ENCODE measurements at regions not wholly inside any gene's neighbourhood (a gene's known extent, or its start where the extent isn't known, plus 50 kb on each side); places are given as distances from the start of the nearest gene placed in this dataset.
"Not testable (repeated sequence)": the region's sequence is repeated elsewhere in the genome, so short reads cannot be mapped to it uniquely, and the experiment has no call there.

DNA sequence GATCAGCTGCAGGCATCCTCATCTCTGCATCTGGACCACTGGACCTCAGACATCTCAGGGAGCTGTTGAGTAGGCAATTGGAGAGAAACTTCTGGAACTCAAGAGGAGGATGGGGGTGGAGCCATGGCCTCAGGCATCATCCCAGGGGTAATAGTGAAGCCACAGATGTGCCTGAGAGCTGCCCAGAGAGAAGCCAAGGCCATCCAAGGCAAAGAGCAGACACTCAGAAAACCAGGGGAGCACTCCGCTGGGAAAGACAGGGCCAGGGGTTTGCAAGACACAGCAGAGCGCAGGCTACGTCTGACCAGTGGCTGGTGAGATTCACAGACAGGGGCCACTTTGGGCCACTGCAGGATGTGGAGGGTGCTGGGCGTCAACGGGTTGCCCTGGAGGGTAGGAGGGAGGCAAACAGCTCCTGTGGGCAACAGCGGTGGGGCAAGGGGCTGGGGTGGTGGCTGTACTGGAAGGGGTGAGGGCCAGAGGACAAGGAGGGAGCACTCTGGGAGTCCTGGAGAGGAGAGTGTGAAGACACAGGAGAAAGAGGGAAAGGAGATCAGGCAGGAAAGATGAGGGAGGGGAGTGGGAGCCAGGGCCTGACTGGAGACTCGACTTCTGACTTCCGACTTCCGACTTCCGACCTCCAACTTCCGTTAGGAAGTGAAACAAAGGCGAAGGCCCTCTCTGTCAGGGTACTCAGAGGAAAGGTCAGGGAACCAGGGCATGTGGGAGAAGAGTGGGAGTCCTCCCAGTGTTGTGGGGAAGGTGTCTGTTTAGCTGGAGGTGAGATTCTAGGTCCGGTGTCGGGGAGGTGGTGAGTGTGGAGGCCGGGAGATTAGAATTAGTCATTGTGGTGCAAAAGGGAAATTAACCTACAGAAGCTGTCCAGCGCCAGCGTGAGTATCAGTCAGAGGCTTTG is 69.7 kb upstream of the ANTXRL start:
- no peak overlapping the region for H3K4me3 ChIP-seq (ENCODE audit: low read length)
- TF ChIP-seq, protein P1, sequence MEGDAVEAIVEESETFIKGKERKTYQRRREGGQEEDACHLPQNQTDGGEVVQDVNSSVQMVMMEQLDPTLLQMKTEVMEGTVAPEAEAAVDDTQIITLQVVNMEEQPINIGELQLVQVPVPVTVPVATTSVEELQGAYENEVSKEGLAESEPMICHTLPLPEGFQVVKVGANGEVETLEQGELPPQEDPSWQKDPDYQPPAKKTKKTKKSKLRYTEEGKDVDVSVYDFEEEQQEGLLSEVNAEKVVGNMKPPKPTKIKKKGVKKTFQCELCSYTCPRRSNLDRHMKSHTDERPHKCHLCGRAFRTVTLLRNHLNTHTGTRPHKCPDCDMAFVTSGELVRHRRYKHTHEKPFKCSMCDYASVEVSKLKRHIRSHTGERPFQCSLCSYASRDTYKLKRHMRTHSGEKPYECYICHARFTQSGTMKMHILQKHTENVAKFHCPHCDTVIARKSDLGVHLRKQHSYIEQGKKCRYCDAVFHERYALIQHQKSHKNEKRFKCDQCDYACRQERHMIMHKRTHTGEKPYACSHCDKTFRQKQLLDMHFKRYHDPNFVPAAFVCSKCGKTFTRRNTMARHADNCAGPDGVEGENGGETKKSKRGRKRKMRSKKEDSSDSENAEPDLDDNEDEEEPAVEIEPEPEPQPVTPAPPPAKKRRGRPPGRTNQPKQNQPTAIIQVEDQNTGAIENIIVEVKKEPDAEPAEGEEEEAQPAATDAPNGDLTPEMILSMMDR (IDR thresholded peaks at IDR 0.05; ENCODE audit: insufficient read depth, low read depth, low read length, missing control alignments): no peak
- DNase-seq (ENCODE audit: low read depth): peak; percentile 33

DNA sequence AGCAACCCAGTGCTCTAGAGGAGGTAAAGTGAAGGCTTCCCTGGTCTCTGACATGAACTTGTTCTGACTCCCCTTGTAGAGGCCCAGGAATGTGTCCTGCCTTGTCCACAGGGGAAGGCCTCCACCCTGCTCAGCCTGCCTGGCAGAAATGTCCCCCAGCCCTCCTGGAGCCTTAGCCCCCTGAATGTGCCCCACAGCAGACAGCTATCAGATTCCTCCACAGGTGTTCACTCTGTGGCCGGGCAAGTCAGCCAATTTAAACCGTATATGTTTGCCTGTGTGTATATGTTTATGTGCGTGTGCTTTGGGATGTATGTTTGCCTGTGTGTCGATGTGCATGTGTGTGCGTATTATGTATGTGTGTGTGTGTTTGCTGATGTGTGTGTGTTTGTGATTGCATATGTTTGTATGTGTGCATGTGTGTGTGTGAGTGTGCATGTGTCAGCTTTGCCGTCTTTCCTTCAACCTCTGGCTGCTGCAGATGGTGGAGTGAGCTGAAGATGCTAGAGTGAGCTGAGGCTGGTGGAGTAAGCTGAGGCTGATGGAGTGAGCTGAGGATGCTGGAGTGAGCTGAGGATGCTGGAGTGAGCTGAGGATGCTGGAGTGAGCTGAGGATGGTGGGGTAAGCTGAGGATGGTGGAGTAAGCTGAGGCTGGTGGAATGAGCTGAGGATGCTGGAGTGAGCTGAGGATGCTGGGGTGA is 68.9 kb upstream of the ANTXRL start:
- DNase-seq (ENCODE audit: low read depth): no peak
- TF ChIP-seq, protein P1 (IDR thresholded peaks at IDR 0.05; ENCODE audit: insufficient read depth, low read depth, low read length, missing control alignments): no peak
- H3K4me3 ChIP-seq (ENCODE audit: low read length): no peak overlapping the region

DNA sequence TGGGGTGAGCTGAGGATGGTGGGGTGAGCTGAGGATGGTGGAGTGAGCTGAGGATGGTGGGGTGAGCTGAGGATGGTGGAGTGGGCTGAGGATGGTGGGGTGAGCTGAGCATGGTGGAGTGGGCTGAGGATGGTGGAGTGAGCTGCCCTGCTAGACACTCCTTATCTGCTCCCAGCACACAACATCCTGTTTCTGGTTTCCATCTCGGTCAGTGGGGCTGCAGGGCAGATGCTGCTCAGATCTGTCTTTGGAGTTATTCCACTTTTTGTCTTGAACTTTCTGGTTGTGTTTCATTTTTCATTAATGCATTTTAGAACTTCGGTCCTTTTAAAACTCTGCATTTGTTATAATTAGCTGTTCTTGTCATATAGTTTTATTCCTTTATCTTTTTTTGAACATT is 67.9 kb upstream of the ANTXRL start:
- no peak for DNase-seq (ENCODE audit: low read depth)
- H3K4me3 ChIP-seq (ENCODE audit: low read length): no peak overlapping the region
- TF ChIP-seq, protein P1 (IDR thresholded peaks at IDR 0.05; ENCODE audit: insufficient read depth, low read depth, low read length, missing control alignments): no peak

DNA sequence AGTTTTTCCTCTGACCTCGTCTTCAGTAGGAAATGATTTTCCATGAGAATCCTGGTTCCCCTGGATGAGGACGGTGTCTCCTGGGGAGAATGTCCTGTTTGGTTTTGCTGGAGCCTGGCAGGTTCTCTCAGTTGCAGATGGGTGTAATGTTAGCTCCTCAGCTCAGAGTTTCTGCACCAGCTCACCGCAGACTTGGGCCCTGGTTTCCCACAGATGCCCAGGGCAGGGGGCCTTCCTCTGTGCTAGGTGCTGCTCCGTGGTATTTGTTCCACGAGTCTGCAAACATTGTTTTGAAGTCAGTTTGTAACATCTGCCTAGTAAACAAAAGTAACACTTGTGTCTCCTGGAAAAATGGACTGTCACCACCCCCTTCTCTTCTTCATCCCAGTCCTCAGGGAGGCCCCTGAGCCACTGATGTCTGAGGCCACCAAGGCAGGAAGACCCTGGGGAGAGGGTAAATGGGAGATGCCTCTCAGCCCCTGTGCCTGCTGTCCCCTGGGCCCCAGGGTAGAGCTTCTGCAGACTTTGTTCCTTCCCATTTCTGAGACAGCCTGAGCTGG is 67.3 kb upstream of the ANTXRL start:
- H3K4me3 ChIP-seq (ENCODE audit: low read length); DNase-seq (ENCODE audit: low read depth): not testable (repeated sequence)

DNA sequence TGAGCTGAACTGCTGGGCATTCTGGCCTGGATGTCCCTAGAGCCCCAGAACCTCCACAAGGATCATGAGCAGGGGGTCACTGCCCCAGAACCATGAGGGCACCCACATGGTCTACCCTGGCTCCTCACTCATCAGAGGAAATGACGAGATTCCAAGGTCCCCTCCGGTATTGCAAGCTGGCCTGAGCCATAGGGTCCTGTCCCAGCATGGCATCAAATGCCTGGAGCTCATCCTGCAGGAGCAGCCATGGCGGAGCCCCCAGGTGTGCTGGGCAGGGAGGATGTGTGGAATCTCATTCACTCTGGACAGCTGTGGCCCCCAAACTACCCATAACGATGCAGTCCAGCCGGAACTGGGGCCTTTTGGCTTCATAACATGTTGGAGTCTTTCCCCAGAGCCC is 66.6 kb upstream of the ANTXRL start:
- no peak for DNase-seq (ENCODE audit: low read depth)
- TF ChIP-seq, protein P1 (IDR thresholded peaks at IDR 0.05; ENCODE audit: insufficient read depth, low read depth, low read length, missing control alignments): no peak
- no peak overlapping the region for H3K4me3 ChIP-seq (ENCODE audit: low read length)

DNA sequence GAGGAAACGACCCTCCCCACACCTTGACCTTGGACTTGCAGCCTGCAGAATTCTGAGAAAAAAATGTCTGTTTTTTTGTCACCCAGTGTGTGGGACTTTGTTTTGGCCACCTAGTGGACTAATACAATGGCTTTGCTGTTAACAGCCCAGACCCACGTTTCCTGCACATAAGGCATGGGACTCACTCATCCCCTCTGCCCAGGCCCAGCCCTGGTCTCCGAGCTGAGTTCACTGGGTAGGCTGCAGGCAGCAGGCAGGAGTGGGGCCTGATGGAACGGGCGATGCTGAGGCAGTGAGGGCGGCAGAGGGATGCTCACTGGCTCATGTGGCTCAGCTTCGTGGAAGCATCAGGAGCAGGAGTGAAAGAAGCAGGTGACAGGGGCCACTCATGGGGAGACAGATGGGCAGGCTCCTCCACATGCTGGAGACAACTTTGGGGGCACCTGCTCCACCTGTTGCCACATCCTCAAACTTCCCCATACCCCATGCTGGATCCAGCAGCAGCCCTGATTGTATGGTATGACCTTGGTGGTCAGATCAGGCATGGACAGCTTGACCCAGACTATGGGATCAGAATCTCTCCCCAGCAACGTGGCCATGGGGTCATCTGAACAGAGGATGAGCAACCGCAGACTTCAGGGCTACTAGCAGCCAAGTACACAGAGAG is 65.8 kb upstream of the ANTXRL start:
- TF ChIP-seq, protein P1 (IDR thresholded peaks at IDR 0.05; ENCODE audit: insufficient read depth, low read depth, low read length, missing control alignments): peak; percentile 14
- H3K4me3 ChIP-seq (ENCODE audit: low read length): no peak overlapping the region
- no peak for DNase-seq (ENCODE audit: low read depth)
